GM19328 (cell line): ENCODE measurements at regions not wholly inside any gene's neighbourhood (a gene's known extent, or its start where the extent isn't known, plus 50 kb on each side); places are given as distances from the start of the nearest gene placed in this dataset.
"Not testable (repeated sequence)": the region's sequence is repeated elsewhere in the genome, so short reads cannot be mapped to it uniquely, and the experiment has no call there.

Source experiments
- ATAC-seq: cut with Tn5 transposase; IDR thresholded peaks from one replicate; pipeline ENCODE4 v1.9.1; 2021; ENCODE audit warnings: mild to moderate bottlenecking, moderate library complexity; ENCODE audit not compliant: unreplicated experiment

GRCh38 chr3:124354150-124354549 lies 362.2 kb upstream of the ROPN1 start:
- no peak for ATAC-seq

DNA sequence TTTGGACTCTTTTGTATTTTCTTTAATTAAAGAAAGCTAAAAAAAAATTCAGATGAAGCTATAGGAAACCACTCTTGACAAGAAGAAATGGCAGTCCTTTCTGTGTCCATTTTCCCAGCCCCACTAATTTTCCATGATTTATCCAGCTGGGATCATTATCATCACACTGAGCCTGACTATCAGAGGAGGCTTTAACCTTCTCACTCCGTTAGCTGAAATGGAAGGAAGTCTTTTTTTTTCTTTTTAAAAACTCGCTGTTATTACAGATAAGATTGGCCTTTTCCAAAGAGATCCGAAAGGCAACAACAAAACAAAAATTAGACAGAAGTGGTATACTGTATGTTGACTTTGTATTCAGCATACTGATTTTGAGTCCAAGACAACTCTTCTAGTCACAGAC lies 366.2 kb upstream of the ROPN1 start:
- ATAC-seq = no peak

DNA sequence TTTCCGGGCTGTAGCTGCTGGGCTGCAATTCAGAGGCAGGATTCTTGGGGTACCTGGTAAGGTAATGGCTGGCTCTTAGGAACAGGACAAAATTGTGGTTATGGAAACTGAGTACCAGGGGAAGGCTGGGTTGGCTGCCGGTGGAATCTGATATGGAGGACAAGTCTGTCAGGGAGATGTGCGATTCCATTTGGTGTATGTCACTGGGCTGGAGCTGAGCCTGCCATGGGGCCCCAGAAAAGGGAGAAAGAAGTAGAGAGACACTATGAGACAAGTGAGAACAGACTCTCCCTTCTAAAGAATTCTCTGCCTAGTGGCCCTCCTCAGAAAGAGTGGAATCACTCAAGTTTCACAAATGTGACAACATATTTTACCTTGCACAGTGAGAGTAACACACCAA lies 368.2 kb upstream of the ROPN1 start:
- no peak for ATAC-seq

- ATAC-seq = no peak
These were observed 368.6 kb upstream of the ROPN1 start for GRCh38 chr3:124360563-124360962.

GRCh38 chr3:124361566-124361965 lies 368.7 kb upstream of the UMPS start:
- ATAC-seq = no peak

DNA sequence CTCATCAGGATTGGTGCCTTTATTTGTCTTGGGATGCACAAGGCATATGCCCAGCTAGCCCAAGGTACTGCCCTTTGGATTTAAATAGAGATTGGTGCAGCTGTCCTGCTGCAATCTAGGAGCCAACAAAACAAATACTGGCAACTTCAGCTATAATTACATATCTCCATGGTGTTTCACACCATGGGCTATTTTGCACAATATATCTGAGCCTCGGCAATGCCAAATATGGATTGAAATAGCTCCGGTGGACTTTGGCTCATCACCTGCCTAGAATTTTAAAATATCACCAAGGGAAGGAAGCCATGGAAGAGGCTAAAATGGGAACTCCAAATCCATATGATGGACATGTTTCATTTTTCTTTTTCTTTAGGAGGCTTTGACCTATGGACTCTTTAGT lies 367.8 kb upstream of the UMPS start:
- no peak for ATAC-seq

GRCh38 chr3:124363476-124363875 lies 366.8 kb upstream of the UMPS start:
- no peak for ATAC-seq

DNA sequence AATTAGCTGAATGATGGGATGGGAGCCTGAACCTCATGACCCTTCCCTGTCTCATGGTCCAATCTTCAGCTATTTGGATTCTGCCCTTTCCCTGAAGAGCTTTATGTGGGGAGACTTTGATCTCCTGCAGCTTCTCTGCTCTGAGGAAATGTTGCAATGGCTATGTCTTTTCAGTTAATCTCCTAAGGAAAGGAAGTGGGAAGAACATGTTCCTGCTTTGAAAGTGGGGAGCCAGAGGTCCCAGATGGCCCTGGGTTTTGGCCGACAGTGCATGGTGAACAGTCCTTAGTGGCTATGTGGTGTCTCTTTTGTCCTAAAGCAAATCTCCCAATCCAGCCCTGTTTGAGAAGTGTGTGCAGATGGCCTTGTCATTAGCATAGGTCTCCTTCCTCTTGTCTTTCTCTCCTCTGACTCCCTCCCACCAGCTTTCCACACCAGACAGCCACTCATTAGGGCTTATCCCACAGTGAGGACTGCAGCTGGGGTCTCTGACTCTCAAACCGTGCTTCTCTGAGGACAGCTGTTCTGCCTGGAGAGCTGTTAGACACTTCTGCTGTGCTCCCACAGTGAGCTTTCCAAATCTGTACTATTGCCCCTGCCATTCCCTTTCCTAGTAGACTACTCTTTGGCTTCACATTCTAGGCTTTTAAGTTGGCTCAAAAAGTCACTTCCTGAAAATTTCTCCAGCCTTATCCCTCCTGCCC lies 365.8 kb upstream of the UMPS start:
- ATAC-seq = no peak

DNA sequence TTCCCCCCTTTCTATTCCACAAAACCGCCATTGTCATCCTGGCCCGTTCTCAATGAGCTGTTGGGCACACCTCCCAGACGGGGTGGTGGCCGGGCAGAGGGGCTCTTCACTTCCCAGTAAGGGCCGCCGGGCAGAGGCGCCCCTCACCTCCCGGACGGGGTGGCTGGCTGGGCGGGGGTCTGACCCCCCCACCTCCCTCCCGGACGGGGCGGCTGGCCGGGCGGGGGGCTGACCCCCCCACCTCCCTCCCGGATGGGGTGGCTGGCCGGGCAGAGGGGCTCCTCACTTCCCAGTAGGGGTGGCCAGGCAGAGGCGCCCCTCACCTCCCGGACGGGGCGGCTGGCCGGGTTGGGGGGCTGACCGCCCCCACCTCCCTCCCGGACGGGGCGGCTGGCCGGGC lies 363.6 kb upstream of the UMPS start:
- ATAC-seq = not testable (repeated sequence)

DNA sequence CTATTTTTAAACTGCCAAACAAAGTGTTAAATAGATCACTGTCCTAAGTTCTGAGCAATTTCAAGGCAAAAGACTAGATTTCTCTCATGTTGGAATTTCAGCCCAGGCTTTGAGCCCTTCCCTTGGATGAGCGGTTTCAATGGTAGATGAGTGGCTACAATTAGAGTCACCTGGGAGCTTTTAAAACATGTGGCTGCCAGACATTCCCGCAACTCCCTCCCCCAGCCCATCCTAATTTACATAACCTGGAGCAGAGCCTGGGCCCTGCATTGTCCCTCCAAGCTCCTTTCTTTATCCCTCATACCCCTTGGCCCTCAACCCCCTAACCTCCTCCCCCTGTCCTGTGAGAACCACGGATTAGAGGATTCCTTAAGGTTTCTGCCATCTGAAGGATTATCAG lies 357.5 kb upstream of the UMPS start:
- no peak for ATAC-seq

- ATAC-seq = no peak
These were observed 356.7 kb upstream of the UMPS start for GRCh38 chr3:124373524-124373923.

DNA sequence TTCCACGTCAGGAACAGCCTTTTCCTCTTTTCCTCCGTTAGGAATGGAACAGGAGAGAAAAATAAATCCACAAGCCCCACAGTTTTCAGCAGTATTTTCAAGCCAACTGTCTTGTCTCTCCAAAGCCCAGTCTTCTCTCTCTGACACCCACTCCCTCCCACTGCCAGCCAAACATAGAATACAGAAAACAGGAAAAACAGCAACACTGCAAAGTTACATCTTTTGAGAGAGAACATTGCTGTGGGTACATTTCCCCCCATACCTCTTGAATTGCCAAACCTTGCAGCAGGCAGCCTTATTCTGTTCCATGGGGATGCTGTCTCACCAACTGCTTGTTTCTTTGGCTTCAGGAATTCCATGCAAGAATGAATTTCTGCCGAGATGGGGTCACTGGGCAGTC lies 355.7 kb upstream of the UMPS start:
- no peak for ATAC-seq

GRCh38 chr3:124381575-124382333 lies 348.5 kb upstream of the UMPS start:
- ATAC-seq = no peak

- no peak for ATAC-seq
These were observed 347.2 kb upstream of the UMPS start for GRCh38 chr3:124383051-124383450.

GRCh38 chr3:124383846-124384466 lies 346.3 kb upstream of the UMPS start:
- no peak for ATAC-seq

DNA sequence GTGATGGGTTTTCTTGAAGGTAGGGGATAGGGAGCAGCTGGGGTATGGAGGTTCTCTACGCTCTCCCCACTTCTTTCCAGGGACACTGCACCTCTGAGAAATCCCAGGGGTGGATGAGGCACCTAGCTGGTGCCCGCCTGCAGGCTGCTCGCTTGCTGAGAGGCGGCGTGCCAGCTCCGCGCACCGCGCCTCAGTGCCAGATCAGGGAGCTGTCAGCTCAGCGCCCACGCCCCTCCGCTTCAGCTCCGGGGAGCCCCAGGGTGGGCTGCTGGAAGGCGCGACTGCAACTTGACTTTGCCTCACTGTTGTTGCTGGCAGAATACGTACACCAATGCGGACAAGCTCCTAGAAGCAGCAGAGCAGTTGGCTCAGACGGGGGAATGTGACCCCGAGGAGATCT lies 345.7 kb upstream of the UMPS start:
- ATAC-seq = no peak

DNA sequence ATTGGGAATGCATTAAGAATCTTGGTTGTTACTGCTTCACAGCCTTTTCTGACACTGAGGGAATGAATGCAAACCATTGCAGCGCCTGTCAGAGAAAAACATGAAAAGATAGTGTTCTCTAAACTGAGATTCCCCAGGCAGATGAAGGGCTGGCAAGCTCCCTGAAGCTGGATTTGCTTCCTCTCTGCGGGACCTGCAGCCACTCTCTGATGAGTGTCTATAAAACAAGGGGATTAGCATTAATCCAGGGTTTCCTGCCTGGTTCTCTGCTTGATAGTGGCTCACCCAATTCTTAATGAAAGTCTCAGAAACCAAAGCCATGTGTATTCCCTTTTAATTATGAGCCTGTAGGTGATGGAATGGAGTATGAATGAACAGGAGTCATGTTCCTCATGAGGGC lies 344.3 kb upstream of the UMPS start:
- ATAC-seq = no peak

DNA sequence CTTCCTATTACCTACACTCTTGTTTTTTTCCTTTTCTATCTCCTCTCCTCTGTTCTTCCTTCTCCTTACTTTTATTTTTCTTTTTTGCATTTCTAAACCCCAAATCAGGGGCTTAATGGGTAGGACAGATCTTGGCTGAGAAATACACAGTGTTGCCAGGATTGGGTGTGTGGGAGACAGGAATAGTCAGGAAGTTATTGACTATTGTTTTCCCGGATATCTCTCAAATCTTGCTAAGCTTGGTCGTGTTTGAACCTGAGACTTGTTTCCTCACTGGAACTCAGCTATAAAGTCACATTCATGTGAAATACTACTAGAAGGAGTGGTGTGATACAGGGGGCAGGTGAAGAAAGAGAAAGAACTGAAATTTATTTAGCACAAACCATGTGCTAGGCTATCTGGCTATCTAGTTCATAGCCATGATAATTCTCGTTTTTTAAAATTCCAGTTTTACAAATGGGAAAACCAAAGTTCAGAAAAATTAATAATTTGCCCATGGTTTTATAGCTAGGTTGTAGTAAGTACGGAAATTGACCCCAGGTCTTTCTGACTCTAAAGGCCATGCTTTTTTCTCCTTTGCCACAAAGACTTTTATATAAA lies 343.2 kb upstream of the UMPS start:
- ATAC-seq = no peak

DNA sequence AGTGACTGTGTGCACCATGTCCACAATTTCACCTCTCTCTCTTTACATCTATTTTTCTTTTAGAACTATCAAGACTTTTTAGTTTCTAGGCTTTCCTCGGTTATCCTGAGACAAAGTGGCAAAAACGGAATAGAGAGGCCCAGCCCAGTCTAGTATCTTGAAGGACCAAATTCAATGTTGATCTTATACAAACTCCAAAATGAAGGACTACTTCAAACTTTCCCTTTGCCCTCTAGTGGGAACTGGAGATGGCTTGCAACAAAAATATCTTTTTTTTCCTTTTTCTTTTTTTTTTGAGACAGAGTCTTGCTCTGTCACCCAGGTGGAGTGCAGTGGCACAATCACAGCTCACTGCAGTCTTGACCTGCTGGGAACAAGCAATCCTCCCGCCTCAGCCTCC lies 338.5 kb upstream of the UMPS start:
- ATAC-seq = no peak

- ATAC-seq = no peak
These were observed 336.9 kb upstream of the UMPS start for GRCh38 chr3:124393340-124393739.

- no peak for ATAC-seq
These were observed 335.1 kb upstream of the UMPS start for GRCh38 chr3:124395162-124395561.
